ENCODE measurements at regions not wholly inside any gene's neighbourhood (a gene's known extent, or its start where the extent isn't known, plus 50 kb on each side); places are given as distances from the start of the nearest gene placed in this dataset.
"Not testable (repeated sequence)": the region's sequence is repeated elsewhere in the genome, so short reads cannot be mapped to it uniquely, and the experiment has no call there.

DNA sequence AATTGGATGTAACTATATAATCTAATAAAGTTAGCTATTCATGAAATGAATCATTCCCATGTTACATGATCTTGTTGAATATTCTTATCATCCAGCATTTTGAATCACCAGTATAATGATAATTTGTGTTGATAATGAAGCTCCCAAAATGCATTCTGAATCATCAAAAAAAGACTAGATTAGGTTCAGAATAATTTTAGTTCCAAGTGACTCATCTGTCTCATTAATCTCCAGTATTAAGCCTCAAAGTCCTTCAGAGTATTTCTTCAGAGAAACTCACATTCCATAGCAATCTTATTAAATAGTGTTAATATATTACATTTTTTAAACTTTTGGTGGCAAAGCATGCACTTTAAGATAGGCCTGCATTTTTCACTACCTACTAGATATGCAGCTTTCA lies 207.5 kb downstream of the SLITRK5 start:
- no peak for DNase-seq

DNA sequence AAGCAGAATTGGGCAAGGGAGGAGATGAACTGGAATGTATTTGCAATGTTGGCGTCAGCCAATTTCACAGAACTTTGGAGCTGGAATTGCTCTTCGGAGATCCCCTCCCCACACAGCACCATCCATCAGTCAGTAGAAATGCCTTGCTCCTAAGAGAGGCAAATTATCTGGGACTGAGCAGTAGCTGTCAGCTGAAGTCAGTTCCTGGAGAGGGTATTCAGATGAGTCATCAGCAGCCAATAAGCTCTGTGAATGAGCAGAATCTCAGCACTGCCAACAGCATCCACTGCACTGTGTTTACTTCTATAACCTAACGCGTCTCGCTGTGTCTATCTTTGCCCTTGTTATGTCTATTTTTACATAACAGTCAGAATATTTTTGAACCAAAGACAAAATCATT lies 213.7 kb downstream of the SLITRK5 start:
- no peak for DNase-seq

DNA sequence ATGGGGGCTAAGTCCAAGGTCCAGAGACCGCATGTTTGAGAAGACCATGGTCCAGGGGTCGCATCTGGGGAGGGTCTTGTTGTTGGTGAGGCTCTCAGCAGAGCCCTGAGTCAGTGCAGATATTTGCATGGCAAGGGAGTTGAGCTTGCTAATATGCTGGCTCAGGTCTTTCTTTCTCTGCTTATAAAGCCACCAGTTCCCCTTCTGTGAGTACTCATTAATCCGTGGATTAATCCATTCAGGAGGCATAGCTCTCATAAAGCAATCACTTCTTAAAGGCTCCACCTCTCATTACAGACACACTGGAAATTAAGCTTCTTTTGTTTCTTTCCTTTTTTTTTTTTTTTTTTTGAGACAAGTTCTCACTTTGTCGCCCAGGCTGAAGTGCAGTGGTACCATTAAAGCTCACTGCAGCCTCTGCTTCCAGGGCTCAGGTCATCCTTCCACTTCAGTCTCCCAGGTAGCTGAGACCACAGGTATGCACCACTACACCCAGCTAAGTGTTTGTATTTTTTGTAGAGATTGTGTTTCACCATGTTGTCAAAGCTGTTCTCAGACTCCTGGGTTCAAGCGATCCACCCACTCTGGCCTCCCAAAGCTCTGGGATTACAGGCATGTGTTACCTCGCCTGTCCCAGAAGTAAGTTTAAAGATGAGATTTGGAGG lies 216.4 kb downstream of the SLITRK5 start:
- no peak for DNase-seq

DNA sequence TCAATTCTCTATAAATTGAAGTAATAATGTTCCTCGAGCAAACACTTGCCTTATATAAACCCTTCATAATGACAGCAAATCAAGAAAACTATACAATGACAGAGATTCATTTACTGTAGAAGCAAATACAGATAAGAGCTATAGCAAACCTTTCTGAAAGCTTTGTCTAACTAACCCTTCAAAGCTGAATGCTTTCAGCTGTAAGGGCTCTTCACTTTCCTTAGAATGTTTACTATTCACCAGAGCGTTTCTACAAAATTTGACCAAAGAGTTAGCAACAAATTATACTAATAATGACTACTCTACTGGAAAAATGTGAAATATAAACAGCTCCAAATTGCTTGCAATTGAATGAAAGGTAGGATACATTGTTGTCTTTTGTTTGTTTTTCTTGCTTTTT lies 218.1 kb downstream of the SLITRK5 start:
- no peak for DNase-seq

DNA sequence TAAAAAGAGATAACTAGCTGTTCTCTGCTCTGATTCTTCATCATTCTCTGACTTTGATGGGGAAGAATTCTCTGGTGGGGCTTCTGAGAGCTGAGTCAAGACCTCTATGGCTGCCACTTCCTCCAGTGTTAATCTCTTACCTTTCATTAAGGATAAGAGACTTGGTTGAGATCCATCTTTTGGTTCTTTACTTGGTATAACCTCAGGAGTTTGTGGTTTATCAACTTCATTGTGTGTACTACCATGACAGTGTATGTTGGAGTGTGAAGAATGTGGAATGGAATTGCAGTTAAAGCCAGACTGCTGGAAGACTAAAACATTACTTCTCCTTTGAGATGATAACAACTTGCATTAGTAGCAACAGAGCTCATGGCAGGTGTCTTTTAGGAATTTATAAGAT lies 222.0 kb downstream of the SLITRK5 start:
- DNase-seq = no peak

DNA sequence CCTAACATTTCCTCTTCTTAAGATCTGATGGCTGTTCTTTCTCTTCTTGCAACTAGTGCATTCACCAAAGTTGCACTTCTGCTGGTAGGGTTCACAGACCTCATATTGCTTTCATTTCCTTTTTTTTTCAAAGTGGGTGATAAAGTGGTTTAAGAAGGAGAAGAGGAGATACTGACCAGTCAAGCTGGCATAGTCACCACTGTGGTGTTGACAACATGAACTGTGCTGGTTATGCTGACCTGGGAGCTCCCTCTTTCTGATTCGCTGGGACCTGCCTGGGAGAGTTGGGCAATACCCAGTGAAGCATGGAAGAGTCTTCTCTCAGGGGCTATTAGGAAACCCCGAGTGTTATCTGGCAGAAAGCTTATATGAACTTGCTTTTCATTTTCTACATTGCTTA lies 222.9 kb downstream of the SLITRK5 start:
- DNase-seq = no peak

DNA sequence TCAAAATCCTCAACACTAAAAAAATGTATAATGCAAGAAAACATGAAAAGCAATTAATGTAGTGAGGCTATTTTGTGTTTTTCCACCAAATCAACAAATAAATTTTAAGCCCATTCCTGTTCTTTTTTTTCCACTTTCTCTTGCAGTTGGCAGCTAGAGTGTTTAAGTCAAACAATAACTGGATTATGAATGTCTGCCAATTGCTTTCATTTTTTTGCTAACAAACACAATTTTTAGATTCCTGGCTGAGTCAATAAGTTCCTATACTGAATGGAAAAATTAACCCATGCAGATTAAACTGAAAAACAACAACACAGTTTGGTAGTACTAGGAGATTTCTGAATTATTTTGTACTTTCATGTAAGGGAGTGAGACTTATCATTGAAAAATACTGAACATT lies 232.4 kb downstream of the SLITRK5 start:
- no peak for DNase-seq

DNA sequence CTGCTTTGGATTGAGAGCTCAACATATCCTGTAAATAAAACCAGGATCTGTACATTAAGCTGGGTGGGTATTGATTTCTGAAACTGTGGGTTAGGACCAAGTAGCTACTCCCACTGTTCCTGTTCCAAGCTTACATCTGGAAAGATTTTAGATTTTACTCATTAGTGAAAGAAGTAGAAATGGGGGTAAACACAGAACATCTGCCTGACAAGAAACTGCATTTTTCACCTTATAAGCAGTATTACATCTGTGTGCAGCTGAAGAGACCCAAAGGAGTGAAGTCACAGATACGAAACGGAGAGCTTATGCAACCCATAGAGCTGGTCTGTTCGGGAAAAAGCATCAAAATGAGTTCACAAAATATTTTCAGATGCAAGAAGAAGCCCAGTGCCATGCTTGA lies 235.2 kb downstream of the SLITRK5 start:
- no peak for DNase-seq

DNA sequence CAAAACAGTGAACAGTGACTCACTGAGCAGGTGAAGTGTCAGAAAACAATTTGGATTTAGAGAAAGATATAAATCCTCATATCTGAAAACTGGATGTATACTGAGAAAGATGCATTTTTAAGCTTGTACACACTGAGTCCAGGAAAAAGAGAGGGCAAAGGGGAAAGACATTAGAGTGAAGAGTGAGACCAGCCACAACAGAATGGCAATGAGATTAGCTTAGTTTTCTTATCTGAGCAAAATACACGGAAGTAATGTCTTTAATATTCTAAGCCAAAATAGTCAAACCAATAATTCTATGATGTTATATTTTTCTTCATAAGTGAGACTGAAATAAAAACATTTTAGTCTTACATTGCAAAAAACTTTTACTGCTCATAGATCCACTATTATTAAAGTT lies 236.0 kb downstream of the SLITRK5 start:
- DNase-seq = no peak

DNA sequence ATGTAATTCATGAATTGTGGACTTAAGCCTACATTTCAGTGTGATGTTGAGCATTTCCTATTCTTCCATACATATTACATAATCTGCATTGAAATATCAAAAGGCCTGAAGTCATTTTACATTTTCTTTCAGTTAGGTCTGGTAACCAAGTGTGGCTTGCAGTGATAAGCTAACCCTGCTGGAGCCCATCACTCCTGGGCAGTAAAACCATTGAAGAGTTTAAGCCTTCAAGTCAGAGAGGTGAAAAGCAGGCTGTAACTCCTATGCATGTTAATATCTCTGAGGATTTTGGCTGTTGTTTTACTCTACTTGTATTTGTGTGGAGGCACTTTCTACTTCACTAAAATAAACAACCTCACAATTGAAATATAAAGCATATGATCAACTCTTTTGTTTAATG lies 248.8 kb downstream of the SLITRK5 start:
- no peak for DNase-seq

DNA sequence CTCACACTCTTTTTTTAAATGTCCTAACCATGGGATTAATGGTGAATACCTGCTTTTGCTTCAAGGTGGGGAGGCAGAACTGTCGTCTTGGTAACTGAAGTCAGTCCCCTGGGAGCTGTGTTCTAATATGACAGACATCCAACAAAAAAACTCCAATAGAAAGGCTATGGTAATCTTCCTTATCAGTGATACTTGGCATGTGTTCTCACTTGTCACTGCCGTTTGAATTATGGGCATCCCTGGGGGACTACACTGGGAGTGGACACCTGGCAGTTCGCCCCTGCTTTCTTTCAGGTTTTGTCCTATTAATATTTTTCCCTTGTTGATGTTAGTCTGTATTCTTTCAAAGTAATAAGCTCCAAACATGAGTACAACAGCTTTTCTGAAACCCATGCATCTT lies 252.6 kb downstream of the SLITRK5 start:
- no peak for DNase-seq

DNA sequence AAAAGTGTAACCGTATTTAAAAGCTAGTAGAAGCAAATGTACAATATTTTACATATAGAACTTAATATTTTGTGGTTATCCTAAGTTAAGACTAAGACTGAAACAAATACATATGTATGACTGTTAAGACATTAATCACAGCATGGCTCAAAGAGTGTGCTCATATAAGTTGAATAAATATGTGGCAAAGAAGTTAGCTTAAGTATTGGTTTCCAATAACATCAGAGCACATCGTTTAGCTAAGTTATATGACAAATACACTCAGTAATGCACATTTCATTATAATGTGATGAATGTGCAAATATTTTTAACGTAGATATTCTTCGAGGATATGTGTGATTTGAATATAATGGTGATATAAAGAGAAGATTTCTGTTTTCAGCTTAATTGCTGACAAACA lies 253.8 kb downstream of the SLITRK5 start:
- no peak for DNase-seq

DNA sequence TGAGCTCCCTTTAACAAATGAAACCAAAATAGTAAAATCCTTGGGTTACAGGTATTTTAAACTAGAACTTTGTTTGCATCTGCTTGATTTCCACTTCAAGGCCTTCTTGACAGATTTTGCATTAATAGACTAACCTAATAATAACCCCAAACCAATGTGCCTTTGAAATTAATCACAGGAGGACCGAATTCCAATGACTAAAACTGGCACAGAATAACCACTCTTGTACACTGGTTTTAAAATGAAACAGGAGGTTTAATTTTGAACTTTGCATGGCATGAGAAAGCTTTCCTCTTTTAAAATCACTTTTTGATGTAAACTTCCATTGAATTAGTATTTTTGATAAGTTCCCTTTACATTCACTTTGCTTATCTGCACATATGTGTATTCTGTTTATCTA lies 269.6 kb downstream of the SLITRK5 start:
- DNase-seq = no peak

DNA sequence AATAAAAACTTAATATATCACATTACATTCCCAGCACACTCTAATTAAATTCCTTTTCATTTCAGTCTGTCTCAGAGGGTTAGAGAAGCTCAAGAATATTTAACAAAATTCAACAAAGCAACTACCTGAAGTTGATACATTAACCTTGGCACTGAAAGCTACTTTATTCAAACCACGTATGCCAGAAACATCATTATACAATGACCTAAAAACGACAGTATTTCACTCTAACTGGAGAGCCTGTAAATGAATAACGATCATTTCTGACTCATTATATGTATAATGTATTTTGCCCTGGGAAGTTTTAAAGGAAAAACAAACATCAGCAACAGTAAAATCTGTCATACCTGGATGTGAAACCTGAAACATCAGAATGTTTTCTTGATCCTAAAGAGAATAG lies 270.1 kb downstream of the SLITRK5 start:
- DNase-seq = no peak

DNA sequence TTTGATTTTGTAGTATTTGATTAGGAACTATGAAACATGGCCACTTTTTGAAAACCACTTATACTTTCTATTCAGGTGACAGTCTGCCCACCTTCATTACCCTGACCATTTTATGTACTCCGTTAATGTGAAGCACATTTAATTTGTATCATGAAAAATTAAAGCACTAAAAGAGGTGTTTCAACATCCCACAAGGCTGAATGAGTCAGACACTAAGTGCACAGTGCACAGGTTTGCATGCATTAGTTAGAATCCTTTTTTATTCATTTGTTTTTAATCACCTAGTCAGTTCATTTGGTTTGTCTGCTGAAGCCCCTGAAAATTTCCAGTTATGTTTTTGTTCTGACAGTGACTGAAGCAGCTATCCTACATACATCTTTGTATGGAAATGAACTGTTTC lies 271.0 kb downstream of the SLITRK5 start:
- no peak for DNase-seq

DNA sequence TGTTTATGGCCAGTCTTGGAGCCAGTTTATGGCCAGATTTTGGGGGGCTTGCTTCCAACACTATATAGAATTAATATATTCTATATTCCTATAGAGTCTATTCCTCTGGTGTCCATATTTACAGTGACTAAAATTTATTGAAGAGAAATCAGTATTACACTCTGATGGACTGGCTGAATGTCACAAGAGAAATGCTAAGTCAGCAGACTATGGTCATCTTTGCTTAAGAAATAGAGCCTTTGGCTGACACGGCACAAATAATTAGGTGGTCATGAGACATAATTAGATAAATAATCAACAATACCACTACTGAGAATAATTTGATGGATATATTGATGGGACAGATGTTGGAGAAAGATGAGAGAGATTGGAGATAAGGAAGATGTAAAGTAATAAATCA lies 272.9 kb downstream of the SLITRK5 start:
- DNase-seq = no peak

DNA sequence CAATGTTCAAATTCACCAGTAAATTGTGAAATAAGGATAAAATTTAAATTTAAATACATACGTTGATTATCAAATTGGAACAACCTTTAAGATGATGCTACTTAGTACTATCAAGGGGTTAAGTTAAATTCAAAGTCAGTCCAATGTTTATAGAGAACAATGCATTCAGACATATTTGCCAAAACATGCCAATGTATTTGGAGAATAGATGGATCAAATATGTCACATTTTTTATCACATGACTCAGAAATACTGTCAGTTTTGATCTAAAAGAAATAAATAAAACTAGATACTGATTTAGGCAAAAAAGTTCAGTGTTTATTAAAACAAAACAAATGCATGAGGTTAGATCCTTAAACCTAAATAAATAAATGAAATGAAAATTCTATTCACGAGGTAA lies 281.2 kb downstream of the SLITRK5 start:
- DNase-seq = no peak

DNA sequence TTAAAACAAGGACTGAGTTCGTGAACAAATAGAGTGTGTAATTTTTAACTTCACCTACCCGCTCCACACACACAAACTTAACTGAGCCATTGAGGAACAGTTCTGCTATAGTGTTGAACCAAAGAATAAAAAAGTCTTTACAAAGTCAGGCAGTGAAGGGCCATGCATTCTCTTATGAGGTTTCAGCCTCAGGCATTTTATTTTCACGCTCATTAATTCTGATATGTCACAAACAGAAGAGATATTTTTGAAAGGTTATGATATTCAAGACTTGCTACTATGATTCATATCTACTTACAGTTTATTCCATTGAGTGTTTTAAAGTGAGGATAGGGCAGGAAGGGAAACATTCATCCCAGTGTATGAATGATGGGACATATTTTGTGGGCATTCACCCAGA lies 282.2 kb downstream of the SLITRK5 start:
- no peak for DNase-seq

DNA sequence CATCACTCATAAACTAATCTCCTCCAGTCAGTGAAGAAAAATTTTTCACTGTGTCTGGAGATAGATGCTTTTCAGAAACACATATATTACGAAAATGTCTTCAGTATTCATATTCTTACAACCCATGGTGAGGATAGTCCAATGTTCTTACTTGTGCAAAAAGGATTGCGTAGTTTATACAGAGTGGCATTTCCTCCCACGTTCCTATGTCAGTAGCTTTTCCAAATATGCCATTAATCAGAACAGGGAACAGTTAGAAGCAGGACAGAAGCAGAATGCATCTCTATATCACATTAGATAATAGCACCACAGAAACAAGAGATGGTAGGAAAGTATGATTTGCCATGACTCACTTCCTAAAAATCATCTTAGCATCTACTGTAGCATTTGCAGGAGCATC lies 282.9 kb downstream of the SLITRK5 start:
- no peak for DNase-seq

DNA sequence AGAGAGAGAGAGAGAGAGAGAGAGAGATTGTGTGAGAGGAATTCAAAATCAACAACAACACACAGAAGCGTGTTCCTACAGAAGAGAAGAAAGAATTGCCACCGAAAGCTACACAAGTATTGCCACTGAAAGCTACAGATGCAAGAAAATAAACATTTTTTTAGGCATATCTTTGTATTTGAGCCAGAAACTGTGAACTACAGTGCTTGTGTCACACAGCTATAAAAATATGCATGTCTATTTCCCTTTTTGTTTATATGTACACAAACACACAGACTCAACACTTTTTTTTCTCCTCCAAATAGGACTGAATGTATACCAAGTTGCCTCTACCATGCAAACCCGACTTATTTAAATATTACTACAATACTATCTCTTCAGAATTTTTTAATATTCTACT lies 290.4 kb downstream of the SLITRK5 start:
- no peak for DNase-seq

DNA sequence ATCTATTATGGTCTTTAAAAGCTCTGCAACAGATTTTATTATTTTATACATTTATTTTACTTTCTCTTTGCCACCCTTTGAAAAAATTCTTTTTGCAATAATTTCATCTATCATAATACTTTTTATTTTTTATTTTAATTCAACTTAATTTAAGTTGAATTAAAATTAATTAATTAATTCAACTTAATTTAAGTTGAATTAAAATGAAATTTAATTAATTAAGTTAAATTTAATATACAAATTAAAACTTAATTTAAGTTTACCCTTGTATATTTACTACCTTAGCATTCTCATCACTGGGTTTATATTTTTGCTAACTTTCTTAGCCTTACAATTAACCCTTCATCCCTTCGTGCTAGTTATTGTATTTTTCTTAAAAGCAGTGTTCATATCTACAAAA lies 301.4 kb downstream of the SLITRK5 start:
- no peak for DNase-seq

DNA sequence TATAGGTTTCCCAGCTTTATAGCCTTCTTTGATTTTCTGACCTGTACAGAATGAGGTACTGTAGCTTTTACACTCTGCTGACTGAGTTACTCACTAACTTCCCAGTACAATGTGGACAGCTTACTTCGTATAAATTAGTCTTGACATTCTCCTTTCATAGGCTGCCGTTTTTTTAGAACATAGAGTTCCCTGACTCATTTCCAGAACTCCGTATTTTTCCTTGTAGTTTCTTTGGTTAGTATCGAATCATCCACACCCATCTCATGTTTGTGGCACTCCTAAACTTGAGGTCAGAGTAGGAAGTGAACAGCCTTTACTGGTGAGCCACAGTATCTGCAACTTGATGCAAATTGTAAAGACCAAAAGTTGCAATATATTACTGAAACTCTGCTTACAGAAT lies 303.9 kb downstream of the SLITRK5 start:
- DNase-seq = no peak

DNA sequence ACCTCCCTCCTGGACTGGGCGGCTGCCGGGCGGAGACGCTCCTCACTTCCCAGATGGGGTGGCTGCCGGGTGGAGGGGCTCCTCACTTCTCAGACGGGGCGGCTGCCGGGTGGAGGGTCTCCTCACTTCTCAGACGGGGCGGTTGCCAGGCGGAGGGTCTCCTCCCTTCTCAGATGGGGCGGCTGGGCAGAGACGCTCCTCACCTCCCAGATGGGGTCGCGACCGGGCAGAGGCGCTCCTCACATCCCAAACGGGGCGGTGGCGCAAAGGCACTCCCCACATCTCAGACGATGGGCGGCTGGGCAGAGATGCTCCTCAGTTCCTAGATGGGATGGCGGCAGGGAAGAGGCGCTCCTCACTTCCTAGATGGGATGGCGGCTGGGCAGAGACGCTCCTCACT lies 305.5 kb downstream of the SLITRK5 start:
- DNase-seq = not testable (repeated sequence)

DNA sequence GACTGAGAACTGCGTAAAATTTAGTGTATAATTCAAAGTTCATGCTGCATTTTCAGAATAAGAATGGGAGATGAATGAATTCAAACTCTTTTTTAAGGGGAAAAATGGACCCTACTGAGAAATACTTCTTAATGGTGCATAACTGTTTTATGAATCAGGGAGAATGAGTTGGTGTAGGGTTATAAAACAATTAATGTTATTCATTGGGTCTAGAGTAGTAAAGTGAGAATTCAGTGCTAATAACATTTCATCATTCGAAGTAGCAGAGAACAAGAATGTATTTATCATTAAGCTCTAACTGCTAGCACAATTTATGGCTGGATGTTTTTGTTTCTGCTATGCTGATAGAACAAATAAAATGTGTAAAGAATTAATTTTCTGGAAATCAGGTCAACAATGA lies 310.2 kb downstream of the SLITRK5 start:
- DNase-seq = no peak

DNA sequence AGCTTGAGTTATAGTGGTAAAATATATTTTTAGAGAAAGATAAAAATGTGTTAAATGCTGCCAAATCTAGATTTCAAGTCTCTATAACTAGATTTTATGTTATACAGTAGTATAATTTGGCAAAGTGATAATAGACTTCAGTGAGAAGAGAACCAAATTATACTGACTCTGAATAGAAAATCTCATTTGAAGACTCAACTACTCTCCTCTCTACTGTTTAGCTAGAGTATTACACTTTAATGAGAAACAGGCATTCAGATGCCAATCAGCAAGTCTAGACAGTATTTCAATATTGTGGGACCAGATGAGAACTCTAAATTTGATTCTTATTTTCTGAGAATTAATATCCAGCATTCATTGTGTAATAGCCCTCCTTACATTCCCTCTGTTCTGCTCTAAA lies 311.2 kb downstream of the SLITRK5 start:
- DNase-seq = no peak
